ENCODE measurements at regions not wholly inside any gene's neighbourhood (a gene's known extent, or its start where the extent isn't known, plus 50 kb on each side); places are given as distances from the start of the nearest gene placed in this dataset.

- no peak for DNase-seq
- Histone ChIP-seq H3K36me3 (replicated peaks; ENCODE audit: control insufficient read depth, insufficient read depth, low read length) (no peaks in the 10 kb centered on the region), H3K4me3 (ENCODE audit: insufficient read depth, low read depth, low read length) (no peak overlapping the region), H3K27me3 (ENCODE audit: control insufficient read depth, insufficient read depth, low read length) (no peaks in the 10 kb centered on the region)
Observed at GRCh38 chr12:88658009-88658408, 77.7 kb upstream of the KITLG start.

GRCh38 chr12:88650715-88651114 is 70.4 kb upstream of the KITLG start:
- Histone ChIP-seq H3K4me3 (ENCODE audit: insufficient read depth, low read depth, low read length) (no peak overlapping the region), H3K36me3 (replicated peaks; ENCODE audit: control insufficient read depth, insufficient read depth, low read length) (no peaks in the 10 kb centered on the region), H3K27me3 (ENCODE audit: control insufficient read depth, insufficient read depth, low read length) (no peaks in the 10 kb centered on the region)
- DNase-seq = no peak

- Histone ChIP-seq H3K27me3 (ENCODE audit: control insufficient read depth, insufficient read depth, low read length) (no peaks in the 10 kb centered on the region), H3K36me3 (replicated peaks; ENCODE audit: control insufficient read depth, insufficient read depth, low read length) (no peaks in the 10 kb centered on the region), H3K4me3 (ENCODE audit: insufficient read depth, low read depth, low read length) (no peak overlapping the region)
- DNase-seq = no peak
Observed at GRCh38 chr12:88648625-88649024, 68.4 kb upstream of the KITLG start.

GRCh38 chr12:88646824-88647223 is 66.6 kb upstream of the KITLG start:
- Histone ChIP-seq H3K36me3 (replicated peaks; ENCODE audit: control insufficient read depth, insufficient read depth, low read length) (no peaks in the 10 kb centered on the region), H3K27me3 (ENCODE audit: control insufficient read depth, insufficient read depth, low read length) (no peaks in the 10 kb centered on the region), H3K4me3 (ENCODE audit: insufficient read depth, low read depth, low read length) (no peak overlapping the region)
- DNase-seq = no peak

- H3K27me3 ChIP-seq (ENCODE audit: control insufficient read depth, insufficient read depth, low read length) = no peaks in the 10 kb centered on the region
- no peak for DNase-seq
- no peaks in the 10 kb centered on the region for H3K36me3 ChIP-seq (replicated peaks; ENCODE audit: control insufficient read depth, insufficient read depth, low read length)
- no peak overlapping the region for H3K4me3 ChIP-seq (ENCODE audit: insufficient read depth, low read depth, low read length)
Observed at GRCh38 chr12:88645816-88646215, 65.5 kb upstream of the KITLG start.

GRCh38 chr12:88644946-88645702 is 64.9 kb upstream of the KITLG start:
- no peaks in the 10 kb centered on the region for H3K27me3 ChIP-seq (ENCODE audit: control insufficient read depth, insufficient read depth, low read length)
- H3K36me3 ChIP-seq (replicated peaks; ENCODE audit: control insufficient read depth, insufficient read depth, low read length) = no peaks in the 10 kb centered on the region
- H3K4me3 ChIP-seq (ENCODE audit: insufficient read depth, low read depth, low read length) = no peak overlapping the region
- DNase-seq = no peak

GRCh38 chr12:88643685-88644084 is 63.4 kb upstream of the KITLG start:
- Histone ChIP-seq H3K27me3 (ENCODE audit: control insufficient read depth, insufficient read depth, low read length) (no peaks in the 10 kb centered on the region), H3K4me3 (ENCODE audit: insufficient read depth, low read depth, low read length) (no peak overlapping the region), H3K36me3 (replicated peaks; ENCODE audit: control insufficient read depth, insufficient read depth, low read length) (no peaks in the 10 kb centered on the region)
- no peak for DNase-seq

GRCh38 chr12:88642675-88643431 is 62.6 kb upstream of the KITLG start:
- no peak for DNase-seq
- H3K27me3 ChIP-seq (ENCODE audit: control insufficient read depth, insufficient read depth, low read length) = no peaks in the 10 kb centered on the region
- H3K4me3 ChIP-seq (ENCODE audit: insufficient read depth, low read depth, low read length) = no peak overlapping the region
- no peaks in the 10 kb centered on the region for H3K36me3 ChIP-seq (replicated peaks; ENCODE audit: control insufficient read depth, insufficient read depth, low read length)

- Histone ChIP-seq H3K4me3 (ENCODE audit: insufficient read depth, low read depth, low read length) (no peak overlapping the region), H3K36me3 (replicated peaks; ENCODE audit: control insufficient read depth, insufficient read depth, low read length) (no peaks in the 10 kb centered on the region), H3K27me3 (ENCODE audit: control insufficient read depth, insufficient read depth, low read length) (no peaks in the 10 kb centered on the region)
- DNase-seq = no peak
Observed at GRCh38 chr12:88638966-88639760, 58.9 kb upstream of the KITLG start.

GRCh38 chr12:88638388-88638787 is 58.1 kb upstream of the KITLG start:
- H3K4me3 ChIP-seq (ENCODE audit: insufficient read depth, low read depth, low read length) = no peak overlapping the region
- no peaks in the 10 kb centered on the region for H3K36me3 ChIP-seq (replicated peaks; ENCODE audit: control insufficient read depth, insufficient read depth, low read length)
- no peaks in the 10 kb centered on the region for H3K27me3 ChIP-seq (ENCODE audit: control insufficient read depth, insufficient read depth, low read length)
- DNase-seq = peak; percentile 4

GRCh38 chr12:88634008-88634407 is 53.7 kb upstream of the KITLG start:
- H3K4me3 ChIP-seq (ENCODE audit: insufficient read depth, low read depth, low read length) = no peak overlapping the region
- H3K27me3 ChIP-seq (ENCODE audit: control insufficient read depth, insufficient read depth, low read length) = no peaks in the 10 kb centered on the region
- no peaks in the 10 kb centered on the region for H3K36me3 ChIP-seq (replicated peaks; ENCODE audit: control insufficient read depth, insufficient read depth, low read length)
- DNase-seq = no peak

GRCh38 chr12:88633312-88633711 is 53.0 kb upstream of the KITLG start:
- no peaks in the 10 kb centered on the region for H3K36me3 ChIP-seq (replicated peaks; ENCODE audit: control insufficient read depth, insufficient read depth, low read length)
- no peak for DNase-seq
- H3K27me3 ChIP-seq (ENCODE audit: control insufficient read depth, insufficient read depth, low read length) = no peaks in the 10 kb centered on the region
- H3K4me3 ChIP-seq (ENCODE audit: insufficient read depth, low read depth, low read length) = no peak overlapping the region

GRCh38 chr12:88630561-88630960 is 50.3 kb upstream of the KITLG start:
- H3K27me3 ChIP-seq (ENCODE audit: control insufficient read depth, insufficient read depth, low read length) = no peaks in the 10 kb centered on the region
- no peak for DNase-seq
- H3K4me3 ChIP-seq (ENCODE audit: insufficient read depth, low read depth, low read length) = no peak overlapping the region
- no peaks in the 10 kb centered on the region for H3K36me3 ChIP-seq (replicated peaks; ENCODE audit: control insufficient read depth, insufficient read depth, low read length)
